ENCODE measurements at regions not wholly inside any gene's neighbourhood (a gene's known extent, or its start where the extent isn't known, plus 50 kb on each side); places are given as distances from the start of the nearest gene placed in this dataset.

- DNase-seq (ENCODE audit: low read depth): peak; percentile 21
These were observed 276.9 kb upstream of the NEBL start for GRCh38 chr10:21173802-21174714.

- DNase-seq (ENCODE audit: low read depth): no peak
These were observed 276.1 kb upstream of the NEBL start for GRCh38 chr10:21172930-21173801.

GRCh38 chr10:21172542-21172929 is 275.4 kb upstream of the NEBL start:
- no peak for DNase-seq (ENCODE audit: low read depth)

- DNase-seq (ENCODE audit: low read depth): no peak
These were observed 274.9 kb upstream of the NEBL start for GRCh38 chr10:21171936-21172541.

- DNase-seq (ENCODE audit: low read depth): no peak
These were observed 274.3 kb upstream of the NEBL start for GRCh38 chr10:21171197-21171935.

GRCh38 chr10:21170216-21170615 is 273.1 kb upstream of the NEBL start:
- no peak for DNase-seq (ENCODE audit: low read depth)

- no peak for DNase-seq (ENCODE audit: low read depth)
These were observed 272.2 kb upstream of the NEBL start for GRCh38 chr10:21169271-21169670.

- no peak for DNase-seq (ENCODE audit: low read depth)
These were observed 270.3 kb upstream of the NEBL start for GRCh38 chr10:21167288-21168010.

- DNase-seq (ENCODE audit: low read depth): no peak
These were observed 269.6 kb upstream of the NEBL start for GRCh38 chr10:21166557-21167287.

- DNase-seq (ENCODE audit: low read depth): no peak
These were observed 268.4 kb upstream of the NEBL start for GRCh38 chr10:21165489-21165888.

GRCh38 chr10:21164687-21165086 is 267.6 kb upstream of the NEBL start:
- DNase-seq (ENCODE audit: low read depth): no peak

- no peak for DNase-seq (ENCODE audit: low read depth)
These were observed 265.8 kb upstream of the NEBL start for GRCh38 chr10:21162948-21163347.

- no peak for DNase-seq (ENCODE audit: low read depth)
These were observed 264.5 kb upstream of the NEBL start for GRCh38 chr10:21161647-21162046.

GRCh38 chr10:21161090-21161625 is 264.0 kb upstream of the NEBL start:
- DNase-seq (ENCODE audit: low read depth): no peak

GRCh38 chr10:21160116-21160515 is 263.0 kb upstream of the NEBL start:
- DNase-seq (ENCODE audit: low read depth): no peak

GRCh38 chr10:21159669-21160068 is 262.6 kb upstream of the NEBL start:
- no peak for DNase-seq (ENCODE audit: low read depth)

- DNase-seq (ENCODE audit: low read depth): no peak
These were observed 261.2 kb upstream of the NEBL start for GRCh38 chr10:21158301-21158700.

- no peak for DNase-seq (ENCODE audit: low read depth)
These were observed 260.6 kb upstream of the NEBL start for GRCh38 chr10:21157664-21158063.

GRCh38 chr10:21150166-21150565 is 253.1 kb upstream of the NEBL start:
- no peak for DNase-seq (ENCODE audit: low read depth)

- no peak for DNase-seq (ENCODE audit: low read depth)
These were observed 249.3 kb upstream of the NEBL start for GRCh38 chr10:21146436-21146789.
